AG09309 (cell line): ENCODE measurements at regions not wholly inside any gene's neighbourhood (a gene's known extent, or its start where the extent isn't known, plus 50 kb on each side); places are given as distances from the start of the nearest gene placed in this dataset.

ENCODE experiments used
- DNase-seq: peaks from one replicate; pipeline ENCODE4 v3.0.0-alpha.2; 2010; ENCODE audit warnings: low read depth
- H3K4me3 ChIP-seq: 2 replicates; pipeline ENCODE4 v1.5.1; 2011; ENCODE audit warnings: mild to moderate bottlenecking, low read depth, low read length, moderate library complexity; ENCODE audit not compliant: control insufficient read depth
- CTCF ChIP-seq: IDR thresholded peaks from 2 replicates; pipeline ENCODE4 v1.5.1; 2011; ENCODE audit warnings: mild to moderate bottlenecking, low read depth, low read length, inconsistent platforms; ENCODE audit not compliant: insufficient read depth, control insufficient read depth; ENCODE audit errors: missing control alignments

GRCh38 chr3:74129056-74129455 lies 485.4 kb downstream of the CNTN3 start:
- no peak for DNase-seq
- no peak overlapping the region for H3K4me3 ChIP-seq
- no peak for TF ChIP-seq CTCF

- DNase-seq: no peak
- no peak for TF ChIP-seq CTCF
Measured at GRCh38 chr3:74127256-74127655, 487.2 kb downstream of the CNTN3 start.

GRCh38 chr3:74124782-74125181 lies 489.7 kb downstream of the CNTN3 start:
- DNase-seq: no peak
- no peak for TF ChIP-seq CTCF

More at GRCh38 chr3:74127256-74127655, 487.2 kb downstream of the CNTN3 start:
- H3K4me3 ChIP-seq: no peak overlapping the region

GRCh38 chr3:74122281-74122680 lies 492.2 kb downstream of the CNTN3 start:
- H3K4me3 ChIP-seq: no peak overlapping the region
- no peak for TF ChIP-seq CTCF
- DNase-seq: no peak

More at GRCh38 chr3:74124782-74125181, 489.7 kb downstream of the CNTN3 start:
- no peak overlapping the region for H3K4me3 ChIP-seq

- TF ChIP-seq CTCF: no peak
- no peak overlapping the region for H3K4me3 ChIP-seq
- no peak for DNase-seq
Measured at GRCh38 chr3:74121761-74122160, 492.7 kb downstream of the CNTN3 start.

GRCh38 chr3:74119221-74119620 lies 494.5 kb upstream of the PDZRN3 start:
- no peak for TF ChIP-seq CTCF
- H3K4me3 ChIP-seq: no peak overlapping the region
- DNase-seq: no peak

- DNase-seq: no peak
- TF ChIP-seq CTCF: no peak
- no peak overlapping the region for H3K4me3 ChIP-seq
Measured at GRCh38 chr3:74115906-74116305, 491.2 kb upstream of the PDZRN3 start.
